ENCODE measurements at regions not wholly inside any gene's neighbourhood (a gene's known extent, or its start where the extent isn't known, plus 50 kb on each side); places are given as distances from the start of the nearest gene placed in this dataset.
"Not testable (repeated sequence)": the region's sequence is repeated elsewhere in the genome, so short reads cannot be mapped to it uniquely, and the experiment has no call there.

DNA sequence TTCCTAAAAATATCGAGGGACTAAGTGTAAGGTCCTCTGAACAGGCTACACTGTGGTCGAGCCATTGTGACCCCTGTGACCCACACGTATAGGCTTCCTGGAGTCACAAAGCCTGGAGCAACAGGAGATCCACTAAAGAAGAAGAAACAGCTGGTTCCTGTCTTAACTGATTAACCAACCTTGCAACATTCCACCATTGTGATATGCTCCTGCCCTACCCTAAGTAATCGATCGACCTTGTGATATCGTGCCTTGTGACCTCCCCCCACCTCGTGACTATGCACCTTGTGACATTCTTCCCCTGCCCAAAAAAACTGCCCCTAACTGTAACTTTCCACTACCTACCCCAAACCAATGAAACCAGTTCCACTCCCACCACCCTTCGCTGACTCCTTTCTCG lies 304.6 kb upstream of the FAM78B start:
- intact Hi-C loops (cut with DNase I), result loop anchor here (10.0 kb wide), 1 partner anchor 537 kb away; no protein-coding TSS in a partner anchor
- DNase-seq (ENCODE audit: low spot score) (no peak), ATAC-seq (no peak)

DNA sequence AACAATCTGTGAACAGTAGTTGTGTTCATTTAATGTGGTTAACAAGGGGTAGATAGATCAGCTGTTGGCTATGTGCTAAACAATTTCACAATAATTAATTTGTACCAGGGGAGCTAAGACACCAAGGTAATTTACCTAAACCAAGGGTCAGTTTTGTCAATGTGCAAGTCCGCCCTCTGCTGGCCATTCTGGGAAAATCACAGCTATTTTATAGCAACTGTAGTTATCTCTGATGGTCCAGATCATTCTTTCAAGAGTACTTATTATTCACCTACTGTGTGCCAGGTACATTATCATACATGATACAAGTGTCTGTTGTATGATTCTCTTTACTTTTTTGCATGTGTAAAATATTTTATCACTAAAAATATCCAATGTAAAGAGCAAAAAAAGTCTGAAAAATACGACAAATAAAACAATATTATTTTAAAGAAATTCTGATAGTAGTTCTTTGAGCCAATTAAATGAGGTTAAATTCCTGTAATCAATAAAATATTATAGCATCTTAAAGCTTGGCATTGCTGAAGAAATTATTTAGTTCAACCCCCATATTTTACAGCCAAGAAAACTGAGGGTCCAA lies 312.3 kb upstream of the FAM78B start:
- intact Hi-C loops (cut with DNase I), result loop anchor here (10.0 kb wide), 1 partner anchor 544 kb away; no protein-coding TSS in a partner anchor
- ATAC-seq, result no peak

DNA sequence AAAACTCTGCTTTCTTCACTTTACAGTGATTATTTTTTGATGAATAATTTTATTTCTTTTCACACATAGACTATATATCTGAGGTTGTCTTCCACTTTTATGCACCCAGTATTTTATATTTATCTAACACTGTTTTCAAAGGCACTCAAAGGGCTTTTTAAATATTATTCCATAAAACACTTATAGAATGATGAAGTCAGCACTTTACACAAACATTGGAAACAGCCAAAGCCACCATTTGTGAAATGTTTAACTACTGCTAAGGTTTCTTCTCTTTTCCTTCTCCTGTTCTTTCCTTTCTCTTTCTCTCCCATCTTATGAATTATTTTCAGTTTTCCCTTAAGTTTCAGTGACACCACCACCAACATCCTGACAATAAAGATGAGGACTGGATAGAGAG lies 317.7 kb upstream of the FAM78B start:
- DNase-seq (ENCODE audit: low spot score), result no peak
- ATAC-seq, result no peak
- intact Hi-C loops (cut with DNase I), result no loop called here

More for the DNA sequence above, 312.3 kb upstream of the FAM78B start:
- peak; percentile 72 for DNase-seq (ENCODE audit: low spot score)

DNA sequence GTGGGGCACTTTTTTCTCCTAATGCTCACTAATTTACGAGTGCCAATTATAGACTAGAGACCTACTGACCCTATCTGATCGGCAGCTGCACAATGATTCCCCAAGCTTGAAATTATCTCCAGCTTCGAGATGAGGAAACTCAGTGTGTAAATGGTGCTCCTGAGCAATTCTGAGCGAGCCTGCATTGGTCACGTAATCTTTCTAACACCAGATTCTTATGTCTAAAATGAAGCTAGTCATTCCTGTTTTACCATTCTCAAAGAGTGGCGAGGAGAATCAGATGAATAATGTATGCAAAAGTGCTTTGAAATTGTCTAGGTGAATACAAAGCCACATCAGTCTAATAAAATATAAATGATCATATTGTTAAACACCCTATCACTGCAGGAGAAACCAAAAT lies 318.1 kb upstream of the FAM78B start:
- intact Hi-C loops (cut with DNase I), result no loop called here
- no peak for ATAC-seq
- no peak for DNase-seq (ENCODE audit: low spot score)

DNA sequence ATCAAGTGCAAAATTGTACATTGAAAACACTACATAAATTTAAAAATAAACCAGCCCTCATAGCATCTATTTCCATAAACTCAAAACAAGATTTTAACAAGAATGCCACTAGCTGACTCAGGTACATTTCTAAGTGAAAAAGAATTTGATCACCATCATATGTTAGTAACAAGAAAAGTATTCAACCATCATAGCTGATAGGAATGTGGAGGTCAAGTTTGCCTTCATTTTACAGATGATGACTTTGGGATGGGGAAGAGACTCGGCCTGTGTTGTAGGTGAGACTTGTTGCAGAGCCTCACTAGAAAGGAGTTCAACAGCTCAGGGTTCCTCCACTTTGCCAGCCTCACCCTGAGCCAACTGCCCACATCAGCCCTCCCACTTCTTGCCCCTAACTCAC lies 318.8 kb upstream of the FAM78B start:
- intact Hi-C loops (cut with DNase I), result no loop called here
- ATAC-seq, result no peak
- DNase-seq (ENCODE audit: low spot score), result no peak

DNA sequence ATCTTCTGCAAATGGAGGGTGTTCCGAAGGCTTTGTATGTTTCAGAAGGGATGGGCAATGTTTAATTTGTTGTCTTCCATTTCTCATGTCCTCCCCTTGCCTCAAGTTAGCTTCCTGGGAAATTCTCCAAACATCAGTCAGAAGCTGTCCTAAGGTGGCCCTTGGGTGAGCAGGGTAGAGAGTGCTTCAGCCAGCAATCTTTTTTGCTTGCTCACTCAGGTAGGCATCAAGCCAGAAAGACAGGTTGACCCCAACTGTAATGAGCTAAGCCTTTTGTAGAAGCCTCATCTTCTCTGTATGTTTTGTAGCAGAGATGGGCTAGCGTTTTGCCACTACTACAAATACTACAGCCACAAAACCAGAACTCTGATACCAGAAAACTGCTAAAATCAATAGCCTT lies 321.5 kb upstream of the FAM78B start:
- ATAC-seq, result no peak
- DNase-seq (ENCODE audit: low spot score), result no peak
- intact Hi-C loops (cut with DNase I), result no loop called here

DNA sequence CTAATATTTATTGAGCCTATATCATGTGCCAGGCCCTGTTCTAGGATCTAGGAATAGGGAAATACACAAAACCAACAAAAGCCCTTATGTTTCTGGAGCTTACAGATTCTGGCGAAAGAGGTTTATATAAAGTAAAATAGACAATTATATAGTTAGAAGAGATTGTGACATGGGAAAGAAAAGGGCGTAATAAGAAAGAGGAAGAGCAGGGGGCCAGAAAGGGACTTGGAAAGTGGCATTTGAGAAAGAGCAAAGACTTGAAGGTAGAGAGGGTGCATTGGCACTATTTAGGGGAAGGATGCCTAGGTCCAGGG lies 322.5 kb upstream of the FAM78B start:
- ATAC-seq (no peak), DNase-seq (ENCODE audit: low spot score) (no peak)
- intact Hi-C loops (cut with DNase I), result no loop called here

DNA sequence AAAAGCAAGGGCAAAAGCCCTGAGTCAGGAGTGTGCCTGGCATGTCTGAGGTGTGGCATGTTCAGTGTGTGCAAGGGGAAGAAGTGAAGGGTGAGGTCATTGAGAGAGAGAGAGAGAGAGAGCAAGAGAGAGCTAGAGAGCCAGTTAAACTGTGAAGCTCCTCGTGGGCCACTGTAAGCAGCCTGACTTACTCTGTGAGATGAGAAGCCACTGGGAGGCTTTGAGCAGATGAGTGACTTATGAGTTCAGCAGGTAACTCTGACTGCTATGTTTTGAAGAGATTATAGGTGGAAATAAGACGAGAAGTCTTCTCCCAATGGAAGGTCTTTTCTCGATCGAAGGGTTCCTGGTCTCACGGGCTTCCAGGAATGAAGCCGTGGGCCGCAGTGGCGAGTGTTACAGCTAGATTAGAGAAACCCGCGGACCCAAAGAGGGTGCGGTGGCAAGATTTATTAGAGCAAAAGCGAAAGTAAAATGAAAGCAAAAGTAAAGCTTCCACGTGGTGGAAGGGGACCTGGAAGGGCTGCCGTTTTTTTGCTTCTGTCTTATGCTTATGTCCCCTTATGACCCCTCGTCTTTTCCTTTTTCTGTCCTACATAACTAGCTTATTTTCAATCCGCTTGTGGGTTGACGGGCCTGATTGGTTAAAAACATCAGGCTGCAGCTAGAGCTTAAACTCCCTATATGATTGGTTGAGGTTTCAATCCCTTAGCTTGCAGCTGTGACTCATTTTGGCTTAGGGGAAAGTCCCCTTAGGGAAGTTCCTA lies 323.1 kb upstream of the FAM78B start:
- peak; percentile 70 for ATAC-seq
- intact Hi-C loops (cut with DNase I), result no loop called here
- no peak for DNase-seq (ENCODE audit: low spot score)

DNA sequence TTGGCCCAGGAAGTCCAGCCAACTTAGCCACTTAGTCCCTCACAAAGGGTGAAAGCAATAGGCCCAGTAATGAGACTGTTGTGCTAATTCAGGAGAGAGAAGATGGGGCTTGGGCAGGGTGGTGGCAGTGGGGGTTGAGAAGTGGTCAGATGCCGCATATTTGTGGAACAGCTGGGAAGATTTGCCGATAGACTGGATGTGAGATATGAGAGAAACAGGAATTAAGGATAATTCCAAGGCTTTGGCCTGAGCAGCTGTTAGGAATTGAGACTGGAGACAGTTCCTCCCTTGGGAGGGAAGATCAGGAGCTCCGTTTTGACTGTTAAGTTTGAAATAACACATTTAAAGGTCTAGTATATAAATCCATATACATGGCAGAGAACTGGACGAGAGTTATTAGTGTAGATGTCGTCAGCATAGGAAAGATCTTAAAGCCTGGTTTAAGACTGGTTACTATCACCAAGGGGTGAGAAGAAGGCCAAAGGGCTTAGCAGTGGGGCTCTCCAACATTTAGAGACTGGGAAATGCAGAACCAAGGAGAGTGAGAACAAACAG lies 323.7 kb upstream of the FAM78B start:
- DNase-seq (ENCODE audit: low spot score), result no peak
- intact Hi-C loops (cut with DNase I), result no loop called here
- ATAC-seq, result peak; percentile 56

DNA sequence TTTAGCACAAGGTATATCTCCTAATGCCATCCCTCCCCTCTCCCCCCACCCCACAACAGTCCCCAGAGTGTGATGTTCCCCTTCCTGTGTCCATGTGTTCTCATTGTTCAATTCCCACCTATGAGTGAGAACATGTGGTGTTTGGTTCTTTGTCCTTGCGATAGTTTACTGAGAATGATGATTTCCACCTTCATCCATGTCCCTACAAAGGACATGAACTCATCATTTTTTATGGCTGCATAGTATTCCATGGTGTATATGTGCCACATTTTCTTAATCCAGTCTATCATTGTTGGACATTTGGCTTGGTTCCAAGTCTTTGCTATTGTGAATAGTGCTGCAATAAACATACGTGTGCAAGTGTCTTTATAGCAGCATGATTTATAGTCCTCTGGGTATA lies 327.0 kb upstream of the FAM78B start:
- DNase-seq (ENCODE audit: low spot score); ATAC-seq; intact Hi-C loops (cut with DNase I): not testable (repeated sequence)

DNA sequence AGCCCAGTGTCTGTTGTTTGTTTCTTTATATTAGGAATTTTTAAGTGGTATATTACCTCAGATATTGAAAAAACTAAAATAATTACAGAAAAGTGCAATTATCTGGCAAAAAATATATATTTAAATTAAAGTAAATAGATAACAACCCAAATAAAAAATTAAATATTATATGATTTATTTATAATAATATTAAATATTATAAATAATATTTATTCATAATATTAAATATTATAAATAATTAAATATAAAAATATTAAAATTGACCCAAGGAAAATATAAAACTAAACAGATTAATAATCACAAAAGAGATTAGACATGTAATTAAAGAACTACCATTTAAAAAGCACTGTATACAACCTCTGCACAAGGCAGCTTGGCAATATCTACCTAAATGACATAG lies 331.9 kb upstream of the POGK start:
- no peak for DNase-seq (ENCODE audit: low spot score)
- intact Hi-C loops (cut with DNase I), result no loop called here
- no peak for ATAC-seq

DNA sequence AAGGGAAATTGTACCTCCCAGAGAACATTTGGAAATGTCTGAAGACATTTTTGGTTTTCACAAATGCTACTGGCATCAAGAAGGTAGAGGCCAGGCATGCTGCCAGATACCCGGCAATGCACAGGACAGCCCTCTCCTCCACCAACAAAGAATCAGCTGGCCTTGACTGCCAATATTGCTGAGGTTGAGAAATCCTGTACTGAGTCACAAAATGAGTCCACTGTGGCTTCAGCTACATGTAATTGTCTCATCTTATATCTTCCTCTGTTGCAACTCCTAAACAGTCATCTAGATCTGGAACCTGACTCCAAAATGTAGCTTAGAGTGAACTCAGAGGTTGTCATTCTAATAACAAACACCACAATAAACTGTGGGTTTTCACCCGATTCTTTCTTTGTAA lies 327.5 kb upstream of the POGK start:
- no peak for DNase-seq (ENCODE audit: low spot score)
- intact Hi-C loops (cut with DNase I), result no loop called here
- no peak for ATAC-seq

DNA sequence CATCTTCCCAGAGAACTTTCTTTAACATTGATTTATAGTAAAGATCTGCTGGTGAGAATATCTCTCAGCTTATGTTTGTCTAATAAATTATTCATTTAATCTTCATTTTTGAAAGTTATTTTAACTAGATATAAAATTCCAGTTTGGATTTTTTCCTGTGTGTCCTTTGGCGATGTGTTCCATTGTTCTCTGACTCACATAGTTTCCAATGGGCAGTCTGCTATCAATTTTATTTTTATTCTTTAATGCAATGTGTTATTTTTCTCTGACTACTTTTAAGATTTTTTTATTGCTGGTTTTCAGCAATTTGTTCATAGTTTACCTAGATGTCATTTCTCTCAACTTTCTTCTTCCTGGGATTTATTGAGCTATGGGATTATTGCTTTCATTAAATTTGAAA lies 325.2 kb upstream of the POGK start:
- intact Hi-C loops (cut with DNase I), result no loop called here
- ATAC-seq (no peak), DNase-seq (ENCODE audit: low spot score) (no peak)

DNA sequence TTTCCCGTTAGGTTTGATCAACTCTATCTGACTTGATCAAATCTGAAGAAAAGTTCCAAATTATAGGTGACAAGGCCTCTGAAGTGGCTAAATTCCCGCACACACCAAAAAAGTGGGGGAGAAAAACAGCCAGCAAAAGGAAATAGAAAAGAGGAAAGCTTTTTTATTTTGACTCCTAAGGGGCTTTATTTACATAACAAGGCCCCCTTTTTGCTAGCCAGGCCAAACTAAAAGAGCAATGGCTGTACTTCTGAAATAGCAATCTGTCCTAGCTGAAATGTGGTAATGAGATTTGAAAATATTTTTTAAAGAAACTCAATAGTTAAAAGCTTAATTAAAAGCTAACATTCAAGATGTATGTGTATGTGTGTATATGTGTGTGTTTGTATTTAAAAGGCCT lies 311.5 kb upstream of the POGK start:
- no peak for DNase-seq (ENCODE audit: low spot score)
- intact Hi-C loops (cut with DNase I), result no loop called here

DNA sequence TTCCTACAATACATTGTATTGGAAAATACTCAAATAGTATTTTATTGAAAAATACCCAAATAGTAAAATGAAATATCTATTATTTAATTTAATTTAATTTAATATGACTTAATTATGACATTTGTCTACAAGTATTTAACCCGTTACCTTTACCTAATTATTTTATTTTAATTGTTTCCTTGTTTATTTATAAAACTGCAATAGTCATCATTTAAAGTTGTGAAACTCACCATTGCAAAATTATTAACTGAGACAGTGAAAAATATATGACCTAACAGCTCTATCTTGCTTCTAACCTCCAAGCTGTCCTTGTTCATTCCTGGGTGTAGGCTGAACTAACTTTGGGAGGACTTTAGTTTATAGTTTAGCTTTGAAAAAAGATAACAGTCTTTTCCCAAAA lies 300.6 kb upstream of the POGK start:
- no peak for ATAC-seq
- intact Hi-C loops (cut with DNase I), result no loop called here
- no peak for DNase-seq (ENCODE audit: low spot score)

More for the DNA sequence above, 311.5 kb upstream of the POGK start:
- ATAC-seq, result no peak

DNA sequence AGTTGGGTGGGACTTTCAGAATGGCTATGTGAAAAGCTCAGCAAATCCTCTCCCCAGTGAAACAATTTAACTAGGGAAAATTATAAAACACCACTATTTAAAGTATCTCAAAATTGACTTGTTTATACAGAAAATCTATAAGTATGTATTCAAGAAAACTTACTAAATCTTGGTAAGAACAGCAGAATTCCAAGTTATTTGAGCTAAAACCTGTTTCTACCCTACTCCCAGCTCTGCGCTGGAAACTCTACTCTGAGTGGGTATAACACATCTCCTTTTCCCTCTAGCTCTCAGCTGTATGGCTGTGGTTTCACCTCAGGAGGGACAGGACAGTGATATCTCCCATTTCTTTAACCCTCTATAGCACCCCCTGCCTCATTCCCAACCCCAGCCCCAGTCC lies 295.2 kb upstream of the POGK start:
- no peak for DNase-seq (ENCODE audit: low spot score)
- no peak for ATAC-seq
- intact Hi-C loops (cut with DNase I), result no loop called here

DNA sequence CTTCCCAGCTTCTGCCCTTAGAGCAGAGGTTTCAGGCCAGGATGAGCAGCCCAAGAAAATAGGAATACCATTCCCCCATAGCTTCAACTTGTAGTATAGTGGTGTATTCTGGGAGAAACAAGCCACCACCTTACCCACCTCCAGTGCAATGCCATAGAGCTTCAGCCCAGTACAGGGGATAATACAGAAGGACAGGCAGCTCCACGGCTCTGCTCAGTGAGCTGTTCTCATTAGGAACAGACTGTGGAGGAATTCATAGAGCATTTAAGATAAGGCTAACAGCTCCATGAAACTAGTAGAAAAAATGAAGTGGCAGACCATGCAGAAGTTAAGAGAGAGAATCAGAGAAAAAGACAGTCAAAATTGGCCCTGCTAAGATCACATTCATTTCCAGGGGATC lies 294.7 kb upstream of the POGK start:
- intact Hi-C loops (cut with DNase I), result no loop called here
- ATAC-seq, result no peak

DNA sequence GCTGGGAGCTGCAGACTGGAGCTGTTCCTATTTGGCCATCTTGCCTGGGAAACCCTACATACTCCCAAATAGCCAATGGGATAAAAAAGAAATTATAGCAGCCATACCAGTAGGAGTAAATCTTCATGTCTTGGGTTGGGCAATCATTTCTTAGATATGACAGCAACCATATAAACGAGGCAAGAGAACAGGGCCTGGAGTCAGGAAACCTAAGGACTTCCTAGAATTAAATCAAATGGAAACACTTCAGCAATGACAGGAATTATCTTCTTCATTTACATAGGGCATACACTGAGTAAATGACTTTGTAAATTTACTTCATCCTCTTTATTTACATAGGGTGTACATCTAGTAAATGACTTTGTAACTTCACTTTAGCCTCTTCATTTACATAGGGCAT lies 286.6 kb upstream of the POGK start:
- intact Hi-C loops (cut with DNase I), result no loop called here
- DNase-seq (ENCODE audit: low spot score) (no peak), ATAC-seq (no peak)

More for the DNA sequence above, 294.7 kb upstream of the POGK start:
- no peak for DNase-seq (ENCODE audit: low spot score)

DNA sequence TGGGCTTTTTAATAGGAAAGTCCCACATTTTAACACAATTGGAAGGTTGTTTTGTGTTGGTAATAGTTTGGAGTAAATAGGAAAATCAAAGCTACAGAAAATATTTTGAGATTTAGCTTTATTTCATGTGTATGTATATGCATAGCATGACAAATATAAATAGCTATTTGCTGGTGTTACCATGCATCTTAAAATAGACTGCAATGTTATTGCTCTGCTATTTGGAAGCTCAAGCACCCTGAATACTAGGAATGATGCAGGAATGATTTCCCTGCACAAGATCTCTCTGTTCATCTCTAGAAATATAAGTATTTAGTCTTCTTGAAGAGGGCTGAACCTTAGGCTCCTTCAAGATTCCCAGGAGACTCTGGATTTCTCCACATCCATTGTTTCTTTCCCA lies 268.3 kb upstream of the POGK start:
- no peak for ATAC-seq
- intact Hi-C loops (cut with DNase I), result no loop called here
- DNase-seq (ENCODE audit: low spot score), result no peak

DNA sequence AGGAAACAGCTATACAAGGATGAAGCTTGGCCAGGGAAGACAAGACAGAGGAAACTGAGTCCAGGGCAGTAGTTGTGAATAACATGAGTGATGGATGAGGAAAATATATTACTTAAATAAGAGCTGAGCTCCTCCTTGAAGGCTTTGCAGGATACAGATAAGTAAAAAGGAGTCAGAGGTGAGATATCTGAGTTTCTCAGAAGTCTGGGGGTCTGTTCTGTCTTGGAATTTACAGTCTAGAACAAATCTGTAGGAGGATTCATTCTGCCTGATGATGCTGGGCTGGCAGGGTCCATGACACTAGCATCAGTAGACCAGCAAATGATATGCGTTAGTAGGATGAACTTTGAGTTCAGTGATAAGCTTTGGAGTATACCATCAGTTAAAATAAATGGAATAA lies 266.1 kb upstream of the POGK start:
- no peak for DNase-seq (ENCODE audit: low spot score)
- intact Hi-C loops (cut with DNase I), result no loop called here
- no peak for ATAC-seq
